ENCODE measurements at regions not wholly inside any gene's neighbourhood (a gene's known extent, or its start where the extent isn't known, plus 50 kb on each side); places are given as distances from the start of the nearest gene placed in this dataset.

GRCh38 chr3:113354307-113354706, 87.0 kb downstream of the CFAP44 start:
- Mint-ChIP-seq H3K27ac (no peak overlapping the region), H3K4me1 (no peaks in the 10 kb centered on the region), H3K36me3 (peaks cover 5% of the 10 kb centered on the region), H3K4me3 (no peak overlapping the region), H3K27me3 (ENCODE audit: insufficient read depth, low read depth) (peaks cover 2% of the 10 kb centered on the region), H3K9me3 (no peaks in the 10 kb centered on the region)
- Histone ChIP-seq H3K27me3 (no peaks in the 10 kb centered on the region), H3K4me1 (no peaks in the 10 kb centered on the region), H3F3A (ENCODE audit: low read depth) (no peaks in the 10 kb centered on the region), H3K79me2 (ENCODE audit: low read depth) (no peaks in the 10 kb centered on the region), H3K4me2 (no peak overlapping the region), H4K20me1 (ENCODE audit: low read depth) (no peaks in the 10 kb centered on the region), H3K4me3 (no peak overlapping the region), H3K36me3 (no peaks in the 10 kb centered on the region), H3K9me3 (ENCODE audit: low read depth) (no peaks in the 10 kb centered on the region), H3K9ac (no peak overlapping the region), H3K27ac (no peak overlapping the region), H2AFZ (replicated peaks) (no peak overlapping the region)
- no peak for DNase-seq (ENCODE audit: low spot score)
- no peak for TF ChIP-seq EZH2phosphoT487 (IDR thresholded peaks at IDR 0.05)
- TF ChIP-seq, protein P1, sequence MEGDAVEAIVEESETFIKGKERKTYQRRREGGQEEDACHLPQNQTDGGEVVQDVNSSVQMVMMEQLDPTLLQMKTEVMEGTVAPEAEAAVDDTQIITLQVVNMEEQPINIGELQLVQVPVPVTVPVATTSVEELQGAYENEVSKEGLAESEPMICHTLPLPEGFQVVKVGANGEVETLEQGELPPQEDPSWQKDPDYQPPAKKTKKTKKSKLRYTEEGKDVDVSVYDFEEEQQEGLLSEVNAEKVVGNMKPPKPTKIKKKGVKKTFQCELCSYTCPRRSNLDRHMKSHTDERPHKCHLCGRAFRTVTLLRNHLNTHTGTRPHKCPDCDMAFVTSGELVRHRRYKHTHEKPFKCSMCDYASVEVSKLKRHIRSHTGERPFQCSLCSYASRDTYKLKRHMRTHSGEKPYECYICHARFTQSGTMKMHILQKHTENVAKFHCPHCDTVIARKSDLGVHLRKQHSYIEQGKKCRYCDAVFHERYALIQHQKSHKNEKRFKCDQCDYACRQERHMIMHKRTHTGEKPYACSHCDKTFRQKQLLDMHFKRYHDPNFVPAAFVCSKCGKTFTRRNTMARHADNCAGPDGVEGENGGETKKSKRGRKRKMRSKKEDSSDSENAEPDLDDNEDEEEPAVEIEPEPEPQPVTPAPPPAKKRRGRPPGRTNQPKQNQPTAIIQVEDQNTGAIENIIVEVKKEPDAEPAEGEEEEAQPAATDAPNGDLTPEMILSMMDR (IDR thresholded peaks at IDR 0.05) = no peak
- no peak for TF ChIP-seq EZH2 (IDR thresholded peaks at IDR 0.05)

DNA sequence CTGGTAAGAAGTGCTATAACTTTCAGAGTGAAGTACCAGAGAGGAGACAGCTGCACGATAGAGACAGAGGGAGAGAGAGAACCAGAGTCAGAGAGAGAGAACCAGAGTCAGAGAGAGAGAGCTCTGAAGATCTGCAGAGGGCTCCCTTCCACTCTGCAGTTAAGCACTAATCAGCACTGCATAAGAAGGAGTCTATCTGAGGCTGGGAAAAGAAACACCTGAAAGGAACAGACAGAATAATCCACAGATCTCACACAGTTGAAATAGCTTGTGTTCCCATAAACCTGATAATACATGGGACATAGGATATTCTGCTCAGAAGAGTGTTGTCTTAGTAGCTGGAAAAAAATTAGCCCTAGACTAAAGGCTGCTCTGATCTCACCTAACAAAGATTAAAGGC, 87.6 kb downstream of the CFAP44 start:
- Histone ChIP-seq H3K27ac (no peak overlapping the region), H4K20me1 (ENCODE audit: low read depth) (no peaks in the 10 kb centered on the region), H3K4me1 (no peaks in the 10 kb centered on the region), H3F3A (ENCODE audit: low read depth) (no peaks in the 10 kb centered on the region), H2AFZ (replicated peaks) (no peak overlapping the region), H3K79me2 (ENCODE audit: low read depth) (no peaks in the 10 kb centered on the region), H3K27me3 (no peaks in the 10 kb centered on the region), H3K9ac (no peak overlapping the region), H3K4me2 (no peak overlapping the region), H3K4me3 (no peak overlapping the region), H3K36me3 (no peaks in the 10 kb centered on the region), H3K9me3 (ENCODE audit: low read depth) (no peaks in the 10 kb centered on the region)
- H3K36me3 Mint-ChIP-seq = peaks cover 5% of the 10 kb centered on the region
- no peaks in the 10 kb centered on the region for H3K9me3 Mint-ChIP-seq
- DNase-seq (ENCODE audit: low spot score) = no peak
- H3K4me3 Mint-ChIP-seq = no peak overlapping the region
- no peaks in the 10 kb centered on the region for H3K4me1 Mint-ChIP-seq
- no peak overlapping the region for H3K27ac Mint-ChIP-seq
- peaks cover 2% of the 10 kb centered on the region for H3K27me3 Mint-ChIP-seq (ENCODE audit: insufficient read depth, low read depth)
- TF ChIP-seq EZH2 (IDR thresholded peaks at IDR 0.05) = no peak
- TF ChIP-seq EZH2phosphoT487 (IDR thresholded peaks at IDR 0.05) = no peak
- TF ChIP-seq, protein P1 (IDR thresholded peaks at IDR 0.05) = no peak

- H3K27me3 Mint-ChIP-seq (ENCODE audit: insufficient read depth, low read depth) = no peaks in the 10 kb centered on the region
- H3K4me1 Mint-ChIP-seq = no peaks in the 10 kb centered on the region
- Histone ChIP-seq H3K4me2 (no peak overlapping the region), H3K27me3 (no peaks in the 10 kb centered on the region), H3K9me3 (ENCODE audit: low read depth) (no peaks in the 10 kb centered on the region), H2AFZ (replicated peaks) (no peak overlapping the region), H3K36me3 (no peaks in the 10 kb centered on the region), H3K9ac (no peak overlapping the region), H3K79me2 (ENCODE audit: low read depth) (no peaks in the 10 kb centered on the region), H3K27ac (no peak overlapping the region), H4K20me1 (ENCODE audit: low read depth) (no peaks in the 10 kb centered on the region), H3K4me1 (no peaks in the 10 kb centered on the region), H3F3A (ENCODE audit: low read depth) (no peaks in the 10 kb centered on the region), H3K4me3 (no peak overlapping the region)
- no peak overlapping the region for H3K4me3 Mint-ChIP-seq
- no peak for DNase-seq (ENCODE audit: low spot score)
- TF ChIP-seq, protein P1 (IDR thresholded peaks at IDR 0.05) = no peak
- TF ChIP-seq EZH2 (IDR thresholded peaks at IDR 0.05) (no peak), EZH2phosphoT487 (IDR thresholded peaks at IDR 0.05) (no peak)
- no peak overlapping the region for H3K27ac Mint-ChIP-seq
- H3K36me3 Mint-ChIP-seq = peaks cover 3% of the 10 kb centered on the region
- H3K9me3 Mint-ChIP-seq = peaks cover 4% of the 10 kb centered on the region
Observed at GRCh38 chr3:113340785-113341184, 100.5 kb downstream of the CFAP44 start.

All from neural progenitor cell (in vitro differentiated cells).